ENCODE measurements at regions not wholly inside any gene's neighbourhood (a gene's known extent, or its start where the extent isn't known, plus 50 kb on each side); places are given as distances from the start of the nearest gene placed in this dataset.

DNA sequence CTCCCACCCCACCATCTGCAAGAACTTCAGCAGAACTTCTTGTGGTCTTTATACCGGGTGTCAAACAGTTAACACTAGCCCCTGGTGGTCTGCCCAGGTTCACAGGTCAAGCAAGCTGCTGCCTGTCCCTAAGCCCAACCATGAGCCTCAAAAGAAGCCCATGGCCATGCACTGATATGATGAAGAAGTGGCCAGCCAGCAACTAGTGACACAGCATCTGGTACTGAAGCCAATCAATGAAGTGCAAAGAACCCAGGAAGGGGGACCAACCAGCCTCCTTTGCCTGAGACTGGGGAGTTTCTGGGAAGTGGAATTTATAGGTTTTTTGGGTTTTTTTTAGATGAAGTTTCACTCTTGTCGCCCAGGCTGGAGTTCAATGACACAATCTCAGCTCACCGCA is 127.8 kb downstream of the MAFB start (continued):
- TF ChIP-seq, protein P1, sequence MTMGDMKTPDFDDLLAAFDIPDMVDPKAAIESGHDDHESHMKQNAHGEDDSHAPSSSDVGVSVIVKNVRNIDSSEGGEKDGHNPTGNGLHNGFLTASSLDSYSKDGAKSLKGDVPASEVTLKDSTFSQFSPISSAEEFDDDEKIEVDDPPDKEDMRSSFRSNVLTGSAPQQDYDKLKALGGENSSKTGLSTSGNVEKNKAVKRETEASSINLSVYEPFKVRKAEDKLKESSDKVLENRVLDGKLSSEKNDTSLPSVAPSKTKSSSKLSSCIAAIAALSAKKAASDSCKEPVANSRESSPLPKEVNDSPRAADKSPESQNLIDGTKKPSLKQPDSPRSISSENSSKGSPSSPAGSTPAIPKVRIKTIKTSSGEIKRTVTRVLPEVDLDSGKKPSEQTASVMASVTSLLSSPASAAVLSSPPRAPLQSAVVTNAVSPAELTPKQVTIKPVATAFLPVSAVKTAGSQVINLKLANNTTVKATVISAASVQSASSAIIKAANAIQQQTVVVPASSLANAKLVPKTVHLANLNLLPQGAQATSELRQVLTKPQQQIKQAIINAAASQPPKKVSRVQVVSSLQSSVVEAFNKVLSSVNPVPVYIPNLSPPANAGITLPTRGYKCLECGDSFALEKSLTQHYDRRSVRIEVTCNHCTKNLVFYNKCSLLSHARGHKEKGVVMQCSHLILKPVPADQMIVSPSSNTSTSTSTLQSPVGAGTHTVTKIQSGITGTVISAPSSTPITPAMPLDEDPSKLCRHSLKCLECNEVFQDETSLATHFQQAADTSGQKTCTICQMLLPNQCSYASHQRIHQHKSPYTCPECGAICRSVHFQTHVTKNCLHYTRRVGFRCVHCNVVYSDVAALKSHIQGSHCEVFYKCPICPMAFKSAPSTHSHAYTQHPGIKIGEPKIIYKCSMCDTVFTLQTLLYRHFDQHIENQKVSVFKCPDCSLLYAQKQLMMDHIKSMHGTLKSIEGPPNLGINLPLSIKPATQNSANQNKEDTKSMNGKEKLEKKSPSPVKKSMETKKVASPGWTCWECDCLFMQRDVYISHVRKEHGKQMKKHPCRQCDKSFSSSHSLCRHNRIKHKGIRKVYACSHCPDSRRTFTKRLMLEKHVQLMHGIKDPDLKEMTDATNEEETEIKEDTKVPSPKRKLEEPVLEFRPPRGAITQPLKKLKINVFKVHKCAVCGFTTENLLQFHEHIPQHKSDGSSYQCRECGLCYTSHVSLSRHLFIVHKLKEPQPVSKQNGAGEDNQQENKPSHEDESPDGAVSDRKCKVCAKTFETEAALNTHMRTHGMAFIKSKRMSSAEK (CRISPR knock-in tag; IDR thresholded peaks at IDR 0.05; ENCODE audit: borderline replicate concordance), result no peak

DNA sequence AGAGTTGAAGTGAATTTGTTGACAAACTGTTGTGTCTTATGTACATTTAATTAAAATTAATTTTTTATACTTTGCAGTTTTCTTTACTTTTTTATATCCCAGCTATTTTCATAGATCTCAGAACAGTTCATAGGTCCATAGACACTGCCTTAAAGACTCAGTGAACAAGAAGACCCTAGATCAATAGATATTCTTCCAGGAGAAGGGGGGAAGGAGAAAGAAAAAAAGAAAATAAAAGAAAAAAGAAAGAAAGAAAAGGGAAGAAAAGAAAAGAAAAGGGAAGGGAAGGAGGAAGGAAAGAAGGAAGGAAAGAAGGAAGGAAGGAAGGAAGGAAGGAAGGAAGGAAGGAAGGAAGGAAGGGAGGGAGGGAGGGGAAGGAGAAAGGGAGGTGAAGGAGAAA is 130.8 kb downstream of the MAFB start:
- no peaks in the 10 kb centered on the region; the same call in none of the 2 replicates for H3K27me3 Mint-ChIP-seq (ENCODE audit: low read depth)
- no peak for DNase-seq (ENCODE audit: low spot score)
- ChIA-PET CTCF (no interaction called here), POLR2A (no interaction called here)
- peaks cover 15% of the 10 kb centered on the region for H3K9me3 Mint-ChIP-seq
- no peak overlapping the region for H3K27ac Mint-ChIP-seq
- peaks cover 6% of the 10 kb centered on the region for H3K4me1 Mint-ChIP-seq
- H3K36me3 Mint-ChIP-seq, result no peaks in the 10 kb centered on the region
- ATAC-seq, result no peak
- no peak overlapping the region for H3K4me3 Mint-ChIP-seq
- TF ChIP-seq RORB (CRISPR knock-in tag; IDR thresholded peaks at IDR 0.05) (no peak), ZBTB21 (CRISPR knock-in tag; IDR thresholded peaks at IDR 0.05; ENCODE audit: borderline replicate concordance) (no peak), CBFB (CRISPR knock-in tag; IDR thresholded peaks at IDR 0.05; ENCODE audit: low read depth) (no peak), TCF7 (CRISPR knock-in tag; IDR thresholded peaks at IDR 0.05; ENCODE audit: low read depth) (no peak), NFATC4 (CRISPR knock-in tag; IDR thresholded peaks at IDR 0.05) (no peak), USF1 (CRISPR knock-in tag; IDR thresholded peaks at IDR 0.05) (no peak), IRF2 (CRISPR knock-in tag; IDR thresholded peaks at IDR 0.05; ENCODE audit: borderline replicate concordance, low read depth) (no peak), EMX1 (CRISPR knock-in tag; IDR thresholded peaks at IDR 0.05) (no peak), ZNF671 (CRISPR knock-in tag; IDR thresholded peaks at IDR 0.05) (no peak), IRF1 (CRISPR knock-in tag; IDR thresholded peaks at IDR 0.05) (no peak), TEAD4 (CRISPR knock-in tag; IDR thresholded peaks at IDR 0.05) (no peak), ESRRA (CRISPR knock-in tag; IDR thresholded peaks at IDR 0.05; ENCODE audit: borderline replicate concordance) (no peak), ZNF317 (CRISPR knock-in tag; IDR thresholded peaks at IDR 0.05; ENCODE audit: borderline replicate concordance, low read depth) (no peak)
- TF ChIP-seq, protein P2, sequence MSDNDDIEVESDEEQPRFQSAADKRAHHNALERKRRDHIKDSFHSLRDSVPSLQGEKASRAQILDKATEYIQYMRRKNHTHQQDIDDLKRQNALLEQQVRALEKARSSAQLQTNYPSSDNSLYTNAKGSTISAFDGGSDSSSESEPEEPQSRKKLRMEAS (CRISPR knock-in tag; IDR thresholded peaks at IDR 0.05), result no peak

DNA sequence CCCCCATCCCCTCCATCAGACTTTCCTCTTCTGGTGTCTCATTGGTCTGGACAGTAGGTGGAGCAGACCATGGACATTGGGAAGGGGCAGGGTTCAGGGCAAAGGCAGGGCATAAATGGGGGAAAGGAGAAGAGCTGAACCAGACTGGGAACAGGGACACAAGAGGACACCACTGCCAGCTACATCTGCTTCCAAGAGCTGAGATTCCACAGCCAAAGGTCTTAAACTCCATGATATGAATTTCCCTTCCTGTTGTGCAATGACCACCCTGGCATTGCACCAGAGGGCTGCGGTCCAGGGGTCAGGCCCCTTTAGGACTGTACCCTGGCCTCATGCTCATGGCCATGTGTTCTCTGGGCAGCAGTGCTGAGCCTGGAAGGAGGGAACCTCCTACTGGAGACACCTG is 137.9 kb downstream of the MAFB start:
- Mint-ChIP-seq H3K27ac (no peak overlapping the region), H3K9me3 (peaks cover 15% of the 10 kb centered on the region), H3K4me3 (no peak overlapping the region), H3K27me3 (ENCODE audit: low read depth) (peaks cover 3% of the 10 kb centered on the region), H3K36me3 (no peaks in the 10 kb centered on the region), H3K4me1 (no peaks in the 10 kb centered on the region)
- ChIA-PET CTCF (no interaction called here), POLR2A (no interaction called here)
- ATAC-seq (no peak), DNase-seq (ENCODE audit: low spot score) (no peak)
- TF ChIP-seq, protein P3, sequence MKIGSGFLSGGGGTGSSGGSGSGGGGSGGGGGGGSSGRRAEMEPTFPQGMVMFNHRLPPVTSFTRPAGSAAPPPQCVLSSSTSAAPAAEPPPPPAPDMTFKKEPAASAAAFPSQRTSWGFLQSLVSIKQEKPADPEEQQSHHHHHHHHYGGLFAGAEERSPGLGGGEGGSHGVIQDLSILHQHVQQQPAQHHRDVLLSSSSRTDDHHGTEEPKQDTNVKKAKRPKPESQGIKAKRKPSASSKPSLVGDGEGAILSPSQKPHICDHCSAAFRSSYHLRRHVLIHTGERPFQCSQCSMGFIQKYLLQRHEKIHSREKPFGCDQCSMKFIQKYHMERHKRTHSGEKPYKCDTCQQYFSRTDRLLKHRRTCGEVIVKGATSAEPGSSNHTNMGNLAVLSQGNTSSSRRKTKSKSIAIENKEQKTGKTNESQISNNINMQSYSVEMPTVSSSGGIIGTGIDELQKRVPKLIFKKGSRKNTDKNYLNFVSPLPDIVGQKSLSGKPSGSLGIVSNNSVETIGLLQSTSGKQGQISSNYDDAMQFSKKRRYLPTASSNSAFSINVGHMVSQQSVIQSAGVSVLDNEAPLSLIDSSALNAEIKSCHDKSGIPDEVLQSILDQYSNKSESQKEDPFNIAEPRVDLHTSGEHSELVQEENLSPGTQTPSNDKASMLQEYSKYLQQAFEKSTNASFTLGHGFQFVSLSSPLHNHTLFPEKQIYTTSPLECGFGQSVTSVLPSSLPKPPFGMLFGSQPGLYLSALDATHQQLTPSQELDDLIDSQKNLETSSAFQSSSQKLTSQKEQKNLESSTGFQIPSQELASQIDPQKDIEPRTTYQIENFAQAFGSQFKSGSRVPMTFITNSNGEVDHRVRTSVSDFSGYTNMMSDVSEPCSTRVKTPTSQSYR (CRISPR knock-in tag; IDR thresholded peaks at IDR 0.05), result no peak
- peak; percentile 83 for TF ChIP-seq GABPB1 (CRISPR knock-in tag; IDR thresholded peaks at IDR 0.05)

Measured in WTC11 (cell line).